HG02981 (cell line): ENCODE measurements at regions not wholly inside any gene's neighbourhood (a gene's known extent, or its start where the extent isn't known, plus 50 kb on each side); places are given as distances from the start of the nearest gene placed in this dataset.

Experiments used
- ATAC-seq: cut with Tn5 transposase; IDR thresholded peaks from one replicate; pipeline ENCODE4 v1.9.1; 2021; ENCODE audit warnings: mild to moderate bottlenecking, moderate library complexity; ENCODE audit not compliant: unreplicated experiment

DNA sequence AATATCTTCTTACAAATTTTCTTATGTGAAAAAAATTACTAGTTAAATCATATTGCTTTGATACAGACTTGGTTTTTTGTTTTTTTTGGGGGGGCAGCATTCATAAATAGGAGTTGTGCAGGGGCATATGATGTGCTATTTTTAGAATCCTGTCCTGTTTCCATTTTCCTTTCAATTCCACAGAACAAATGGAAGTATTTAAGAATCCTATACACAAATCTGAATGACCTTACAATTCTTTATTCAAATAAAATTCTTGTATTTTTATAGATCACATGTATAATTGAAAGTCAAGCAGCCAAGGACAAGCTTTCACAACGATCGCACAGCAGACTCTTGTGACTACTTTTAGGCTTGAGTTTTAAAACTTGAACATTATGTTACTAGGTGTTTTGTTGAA, 523.9 kb downstream of the ANKRD50 start:
- ATAC-seq = no peak

DNA sequence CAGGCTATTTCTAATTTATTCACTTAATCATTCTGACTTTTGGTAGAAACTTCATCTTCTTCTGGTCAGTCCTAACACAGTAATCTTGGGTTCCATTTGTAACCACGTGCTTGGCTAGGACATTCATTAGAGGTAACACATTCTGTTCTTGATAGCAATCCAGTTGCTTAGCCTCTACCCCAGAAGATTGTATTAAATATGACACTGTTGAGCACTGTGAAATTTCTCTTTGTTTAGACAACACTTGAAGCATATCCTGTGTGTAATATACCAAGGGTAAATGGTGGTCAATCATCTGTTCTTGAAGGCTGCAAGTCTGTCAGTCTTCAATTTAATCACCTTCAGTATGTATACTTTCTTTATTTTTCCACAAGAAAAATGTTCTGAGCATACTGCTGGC, 523.0 kb downstream of the ANKRD50 start:
- no peak for ATAC-seq

DNA sequence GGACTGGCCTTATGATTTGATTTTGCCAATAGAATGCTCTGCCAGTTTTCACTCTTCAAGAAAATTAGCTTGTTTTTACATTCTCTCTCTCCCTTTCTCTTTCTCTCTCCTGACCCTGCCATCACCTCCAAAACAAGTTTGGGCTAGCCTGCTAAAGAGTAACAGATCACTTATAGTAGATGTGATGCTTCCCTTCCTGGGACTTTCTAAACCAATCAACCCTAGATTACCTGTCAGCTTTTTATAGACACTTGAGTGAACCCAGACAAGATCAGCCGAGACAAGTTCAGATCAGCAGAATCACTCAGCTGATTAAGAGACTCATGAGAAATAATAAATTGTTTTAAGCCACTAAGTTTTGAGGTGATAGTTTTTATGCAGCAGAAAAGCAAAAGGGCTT, 521.2 kb downstream of the ANKRD50 start:
- no peak for ATAC-seq

DNA sequence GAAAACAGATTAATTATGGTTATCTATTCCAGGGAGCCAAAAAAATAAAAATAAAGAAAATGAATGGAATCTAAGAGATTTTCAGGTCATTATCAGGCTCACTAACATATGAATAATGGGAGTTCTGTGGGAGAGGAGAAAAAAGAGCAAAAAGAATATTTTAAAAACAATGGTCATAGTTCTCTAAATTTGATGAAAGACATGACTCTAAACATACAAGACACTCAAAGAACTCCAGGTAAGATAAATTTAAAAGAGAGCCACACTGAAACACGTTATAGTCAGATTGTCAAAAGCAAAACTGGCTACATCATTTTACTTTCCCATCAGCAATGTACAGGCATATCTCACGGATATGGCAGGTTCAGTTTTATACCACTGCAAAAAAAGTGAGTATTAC, 520.0 kb downstream of the ANKRD50 start:
- no peak for ATAC-seq

DNA sequence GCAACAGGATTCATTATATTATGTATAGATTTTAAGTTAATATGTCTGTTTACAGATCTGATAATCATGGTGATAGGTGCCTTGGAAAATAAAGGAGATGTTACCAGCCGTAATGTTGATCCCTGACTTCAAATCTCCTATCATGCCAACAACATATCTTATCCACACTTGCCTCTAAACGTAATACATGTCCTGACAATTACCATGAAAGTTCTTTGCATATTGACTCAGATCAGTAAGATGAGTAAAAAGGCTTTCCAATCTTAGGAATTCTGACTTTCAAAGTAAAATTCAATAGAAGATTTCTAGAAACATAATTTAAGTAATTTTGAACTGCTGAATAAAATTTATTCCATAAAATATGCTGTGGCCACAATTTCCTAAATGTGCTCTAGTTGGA, 513.3 kb downstream of the ANKRD50 start:
- ATAC-seq = no peak

DNA sequence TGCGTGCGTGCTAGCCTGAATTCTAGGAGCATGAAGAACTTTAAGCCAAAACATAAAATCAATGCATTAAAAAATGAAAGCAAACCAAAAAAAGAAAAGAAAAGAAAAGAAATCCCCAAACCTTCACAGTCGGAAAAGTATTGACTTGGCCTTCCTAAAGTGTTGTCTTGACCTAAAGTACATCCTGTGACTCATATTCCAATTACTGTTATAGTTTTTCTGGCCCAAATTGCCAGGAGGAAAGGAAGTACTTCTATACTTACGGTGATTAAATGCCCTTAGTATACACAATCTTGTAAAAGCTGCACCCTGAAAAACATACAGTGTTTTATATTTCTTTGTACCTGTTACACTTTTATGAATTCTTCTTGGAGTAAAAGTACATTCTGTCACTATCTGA, 512.8 kb downstream of the ANKRD50 start:
- ATAC-seq = no peak

DNA sequence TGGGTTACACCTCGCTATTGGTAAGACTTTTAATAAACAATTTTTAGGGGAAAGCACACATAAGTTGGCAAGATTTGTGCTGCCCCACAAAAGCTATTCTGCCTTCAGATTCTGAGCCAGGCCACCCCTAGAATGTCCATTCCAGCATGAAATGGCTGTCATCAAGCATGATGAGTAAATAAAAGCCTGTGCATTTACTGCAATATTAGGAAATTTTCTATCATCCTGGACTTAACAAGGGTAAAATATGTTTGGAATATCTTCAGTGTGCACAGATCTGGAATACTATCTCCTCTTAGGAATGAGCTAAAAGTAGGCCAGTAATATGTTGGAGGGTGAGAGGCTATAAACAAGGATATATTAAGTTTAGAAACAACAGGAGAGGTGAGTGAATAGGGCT, 510.9 kb downstream of the ANKRD50 start:
- no peak for ATAC-seq

DNA sequence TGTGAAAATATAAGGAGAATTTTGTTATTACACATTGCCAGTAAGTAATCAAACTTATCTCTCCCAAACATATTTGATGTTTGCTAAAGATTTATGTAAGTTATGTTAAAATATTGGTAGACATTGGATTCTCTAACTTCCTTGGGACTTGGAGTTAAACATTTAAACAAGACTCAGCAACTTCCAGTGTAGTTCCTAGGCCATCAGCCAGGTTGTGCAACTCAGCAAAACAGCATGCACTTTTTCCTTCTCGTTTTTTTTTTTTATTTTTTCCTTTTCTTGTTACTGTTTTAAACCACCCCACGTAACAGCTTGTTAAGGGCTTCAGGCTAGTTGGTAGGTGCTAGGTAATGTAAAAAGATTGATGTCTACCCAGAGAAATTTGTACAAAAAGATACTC, 510.4 kb downstream of the ANKRD50 start:
- no peak for ATAC-seq

DNA sequence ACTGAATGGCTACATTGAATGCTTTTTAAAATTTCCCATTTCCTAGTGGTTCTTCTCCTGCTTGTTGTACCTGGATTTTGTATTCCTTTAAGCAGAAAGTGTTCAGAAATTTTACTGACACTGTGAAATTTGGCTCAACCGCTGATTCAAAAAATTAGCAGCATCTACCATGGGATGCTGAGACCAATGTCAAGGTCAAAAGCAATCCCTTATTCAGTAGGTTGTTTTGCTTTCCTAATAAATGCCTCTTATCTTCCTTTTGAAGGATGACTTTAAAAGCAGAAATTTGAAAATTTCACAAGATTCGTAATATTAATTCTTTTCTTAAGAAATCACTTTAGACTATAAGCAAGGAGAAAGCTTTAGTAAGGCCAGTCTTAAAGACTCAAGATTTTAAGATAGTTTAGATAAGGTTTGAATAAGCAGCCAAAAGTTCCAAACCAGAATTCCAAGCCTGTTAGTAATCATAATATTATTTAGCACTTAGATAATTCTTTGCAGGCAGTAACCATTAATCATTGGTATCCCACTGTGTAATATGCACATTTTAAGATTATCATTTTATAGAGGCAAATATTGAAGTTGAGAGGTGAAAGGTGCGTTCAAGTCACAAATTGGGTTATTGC, 508.8 kb downstream of the ANKRD50 start:
- ATAC-seq = no peak

DNA sequence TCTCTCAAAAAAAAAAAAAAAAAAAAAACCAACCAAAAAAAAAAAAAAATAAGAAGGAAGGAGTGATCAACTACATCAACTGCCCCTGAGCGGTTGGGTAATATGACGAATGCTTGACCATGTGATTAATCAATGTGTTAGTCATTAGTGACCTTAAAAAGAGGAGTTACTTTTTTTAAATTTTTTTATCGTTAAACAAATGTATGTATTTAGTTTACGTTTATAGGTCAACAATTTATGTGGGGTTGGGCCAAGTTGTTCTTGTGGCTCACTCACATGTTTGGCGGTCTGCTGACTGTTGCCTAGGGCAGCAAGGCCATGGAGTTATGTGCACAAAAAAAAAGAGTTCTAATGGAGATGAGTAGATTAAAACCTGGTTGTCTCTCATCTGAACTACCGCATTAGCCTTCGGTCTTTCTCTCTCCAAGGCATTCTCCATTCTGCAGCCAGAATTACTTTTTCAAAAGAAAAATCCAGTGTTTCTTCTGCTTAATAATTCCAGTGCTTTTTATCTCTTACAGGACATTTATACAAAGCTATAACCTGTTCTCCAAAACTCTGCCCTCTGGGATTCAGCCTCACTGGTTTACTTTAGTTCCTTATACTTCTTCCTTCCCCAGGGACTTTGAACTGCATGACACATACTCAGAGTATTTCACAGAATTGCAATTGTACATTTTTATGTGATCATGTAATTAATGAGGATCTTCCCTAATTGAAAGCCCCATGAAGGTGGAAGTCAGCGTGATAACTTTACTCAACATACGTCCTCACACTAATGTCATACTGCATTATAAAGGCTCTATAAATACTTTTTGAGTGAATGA, 505.5 kb downstream of the ANKRD50 start:
- no peak for ATAC-seq

DNA sequence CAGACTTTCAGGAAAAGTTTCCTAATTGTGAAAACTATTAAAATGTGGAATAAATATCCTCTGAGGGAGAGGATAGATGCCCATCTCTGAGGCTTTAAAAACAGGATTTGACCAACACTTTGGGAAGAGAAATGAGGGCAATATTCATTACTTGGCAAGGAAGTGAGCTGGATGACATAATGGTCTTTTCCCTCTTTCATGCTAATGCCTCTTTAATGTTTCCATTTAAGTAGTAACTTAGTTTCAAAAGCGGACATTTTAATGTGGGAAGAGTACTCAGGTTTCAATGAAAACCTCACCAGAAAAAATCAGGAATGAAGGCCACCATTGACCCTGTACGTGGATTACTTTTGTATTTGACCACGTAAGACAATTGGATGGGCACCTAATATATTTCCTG, 503.3 kb downstream of the ANKRD50 start:
- ATAC-seq = no peak

DNA sequence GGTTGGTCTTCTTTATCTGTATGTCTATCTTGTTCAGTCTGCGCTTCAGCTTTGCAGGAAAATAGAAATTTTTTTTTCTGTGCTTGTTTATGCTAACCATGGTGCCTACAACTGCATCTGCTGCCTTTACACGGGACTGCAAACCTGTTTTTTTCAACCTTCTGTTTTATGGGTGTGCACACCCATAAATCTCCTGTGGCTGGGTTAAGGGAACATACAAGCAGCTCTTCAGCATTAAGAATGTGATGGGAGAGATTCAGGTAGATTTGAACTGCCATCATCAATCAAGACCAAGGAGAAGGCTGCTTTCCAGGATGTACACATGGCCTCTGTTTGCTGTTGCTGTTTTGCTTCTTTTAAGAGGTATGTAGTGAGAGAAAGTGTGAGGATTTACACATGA, 502.9 kb downstream of the ANKRD50 start:
- ATAC-seq = no peak

DNA sequence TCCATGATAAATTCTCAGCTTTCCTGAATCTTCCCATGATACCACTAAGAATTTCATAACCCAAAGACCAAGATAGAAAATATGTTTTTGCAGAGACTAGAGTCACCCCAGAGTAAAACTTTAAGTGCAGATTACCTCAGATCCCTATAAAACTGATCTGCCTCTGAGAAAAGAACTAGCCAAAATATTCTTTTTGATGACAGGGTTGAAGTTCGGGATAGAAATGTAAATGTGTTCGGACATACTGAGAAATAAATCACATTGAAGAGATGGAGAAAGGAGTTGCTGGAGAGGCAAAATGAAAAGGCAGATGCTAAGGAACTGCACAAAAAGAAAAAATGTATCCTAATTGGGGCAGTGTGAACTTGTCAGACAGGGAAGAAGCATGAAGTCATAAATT, 501.8 kb downstream of the ANKRD50 start:
- ATAC-seq = no peak

DNA sequence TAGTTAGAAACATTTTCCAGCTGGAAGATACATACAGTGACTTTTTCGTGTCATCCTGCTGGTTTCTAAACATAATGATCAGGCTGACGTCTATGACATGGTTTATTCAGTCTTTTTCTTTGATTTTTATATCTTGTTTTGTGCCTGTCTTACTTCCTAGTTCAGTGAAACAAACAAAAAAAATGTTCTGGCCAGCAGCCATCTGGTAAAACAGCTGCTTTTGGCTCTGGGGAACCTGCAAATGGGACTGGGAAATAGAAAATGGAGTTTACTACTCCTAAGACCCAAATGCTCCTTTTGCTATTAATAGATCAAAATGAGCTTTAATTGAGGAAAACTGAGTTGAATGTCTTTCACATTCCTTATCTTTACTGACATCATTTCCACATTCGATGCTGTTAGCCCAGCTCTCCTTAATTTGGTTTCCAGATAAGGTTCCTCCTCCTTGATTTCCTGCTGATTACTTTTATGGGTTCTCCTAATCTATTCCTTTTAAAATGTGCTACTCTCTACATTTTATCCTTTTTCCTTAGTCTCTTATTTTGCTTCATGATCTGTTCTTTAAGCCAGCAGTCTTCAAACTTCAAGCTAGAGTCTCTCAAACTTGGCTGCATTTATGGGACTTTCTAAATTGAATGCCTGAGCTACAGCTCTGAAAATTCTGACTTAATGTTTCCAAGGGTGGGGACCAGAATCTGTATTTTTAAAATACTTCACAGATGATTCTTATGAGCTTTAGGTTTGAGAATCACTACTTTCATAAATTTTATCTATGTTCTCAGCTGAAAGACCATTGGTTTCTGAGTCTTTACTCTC, 499.5 kb downstream of the ANKRD50 start:
- ATAC-seq = no peak

DNA sequence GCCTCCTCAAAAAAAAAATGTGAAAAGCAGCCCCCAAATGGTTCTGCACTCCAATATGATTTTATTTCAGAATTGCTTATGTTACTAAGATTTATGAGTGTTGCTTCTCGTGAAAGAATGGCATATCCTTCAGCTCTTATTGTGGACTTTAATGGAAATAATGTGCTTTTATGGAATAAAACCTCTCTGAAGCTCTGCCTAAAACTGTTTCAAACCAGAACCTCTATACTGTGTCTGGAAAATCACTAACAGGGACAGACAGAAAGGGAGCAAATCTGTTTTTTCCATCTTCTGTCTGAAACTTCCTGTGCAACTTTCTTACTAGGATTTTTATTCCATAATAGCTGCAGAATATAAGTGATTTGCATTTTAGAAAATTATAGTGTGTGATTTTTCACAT, 493.1 kb downstream of the ANKRD50 start:
- no peak for ATAC-seq

DNA sequence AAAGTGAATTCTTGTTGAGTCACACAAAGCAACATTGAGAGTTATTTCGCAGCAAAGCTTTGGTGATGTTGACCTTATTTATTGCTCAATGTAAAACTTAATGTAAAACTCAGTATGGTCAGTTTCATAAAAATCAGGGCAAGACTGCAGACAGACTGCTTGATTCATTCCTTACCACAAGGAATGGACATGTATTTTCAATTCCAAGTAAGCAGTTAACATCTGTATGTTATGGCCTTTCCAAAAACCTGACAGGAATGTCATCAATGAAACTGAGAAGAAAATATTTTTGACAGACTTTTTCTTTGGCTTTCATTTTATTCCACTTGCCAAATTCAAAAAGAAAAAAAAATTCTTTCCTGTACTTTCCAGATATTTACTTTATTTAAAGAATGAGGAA, 488.3 kb downstream of the ANKRD50 start:
- no peak for ATAC-seq

DNA sequence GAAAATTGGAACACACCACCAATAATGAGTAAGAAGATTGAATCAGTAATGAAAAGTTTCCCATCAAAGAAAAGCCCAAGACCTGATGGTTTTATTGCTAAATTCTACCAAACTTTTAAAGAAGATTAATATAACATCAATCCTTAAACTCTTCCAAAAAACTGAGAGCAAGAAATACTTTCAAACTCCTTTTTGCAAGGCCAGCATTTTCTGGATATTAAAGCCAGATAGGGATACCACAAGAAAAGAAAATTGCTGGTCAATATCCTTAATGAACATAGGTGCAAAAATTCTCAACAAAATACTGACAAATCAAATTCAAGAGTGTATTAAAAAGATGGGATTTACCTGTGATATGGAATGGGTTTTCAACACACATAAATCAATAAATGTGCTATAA, 484.6 kb downstream of the ANKRD50 start:
- no peak for ATAC-seq

DNA sequence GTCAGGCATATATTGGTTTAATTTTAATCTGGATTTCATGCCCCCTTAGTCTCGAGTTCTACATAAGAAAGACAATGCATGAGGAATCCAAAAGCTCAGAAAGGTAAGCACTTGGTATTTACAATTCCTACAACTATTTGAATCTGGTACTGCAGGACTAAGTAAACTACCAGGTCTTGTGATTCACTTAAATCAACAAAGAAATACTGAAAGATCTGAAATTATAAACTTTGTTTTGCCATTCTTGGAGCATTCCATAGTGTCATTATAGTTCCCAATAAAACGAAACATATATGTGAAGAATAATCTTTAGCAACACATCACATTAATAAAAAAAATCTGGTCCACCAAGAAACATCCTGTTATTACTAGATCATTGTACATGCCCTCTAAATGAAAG, 482.3 kb downstream of the ANKRD50 start:
- ATAC-seq = no peak

DNA sequence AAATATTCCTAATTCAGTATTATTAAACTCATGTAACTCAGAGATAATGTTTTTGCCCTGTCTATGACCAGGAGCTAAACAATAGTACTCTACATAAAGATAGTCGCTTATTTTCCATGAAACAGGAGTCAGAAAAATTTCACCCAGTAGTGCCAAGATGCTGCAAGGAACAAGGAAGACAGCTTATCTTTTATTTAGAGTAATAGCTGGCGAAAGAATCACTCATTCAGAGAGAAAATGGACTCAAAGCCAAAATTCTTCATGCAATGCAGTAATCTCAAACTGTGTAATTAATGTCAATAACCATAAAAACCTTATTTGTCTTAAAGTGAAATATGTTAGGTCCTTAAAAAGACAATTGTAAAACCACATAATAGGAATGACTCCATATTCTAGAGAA, 477.8 kb downstream of the ANKRD50 start:
- ATAC-seq = no peak

DNA sequence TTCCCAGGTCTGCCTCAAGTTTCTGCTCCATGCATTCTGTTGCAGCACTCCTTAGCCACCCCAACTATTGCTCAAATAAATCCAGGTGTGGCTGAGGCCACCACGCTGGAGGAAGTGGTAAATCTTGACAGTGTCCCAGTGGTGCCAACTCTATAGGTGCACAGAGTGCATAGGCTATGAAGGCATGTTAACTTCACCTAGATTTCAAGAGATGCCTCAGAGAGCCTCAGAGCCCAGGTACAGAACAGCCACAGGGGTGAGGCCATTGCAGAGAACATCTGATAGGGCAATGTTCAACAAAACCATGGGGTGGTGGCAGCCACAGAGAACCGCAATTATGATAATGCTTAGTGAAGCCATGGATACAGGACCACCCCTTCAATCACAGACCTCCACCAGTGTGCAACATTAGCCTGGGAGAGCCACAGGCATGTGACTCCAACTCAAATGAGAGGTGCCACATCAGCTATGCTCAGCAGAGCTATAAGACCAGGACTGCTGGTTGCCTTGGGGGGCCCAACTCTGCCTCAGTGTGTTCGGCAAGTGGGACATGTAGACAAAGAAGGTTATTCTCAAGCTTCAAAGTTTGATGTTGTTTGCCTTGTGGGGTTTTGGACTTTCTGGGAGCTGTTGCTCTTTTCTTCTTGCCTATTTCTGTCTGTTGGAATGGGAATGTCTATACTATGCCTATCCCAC, 468.7 kb downstream of the ANKRD50 start:
- no peak for ATAC-seq

DNA sequence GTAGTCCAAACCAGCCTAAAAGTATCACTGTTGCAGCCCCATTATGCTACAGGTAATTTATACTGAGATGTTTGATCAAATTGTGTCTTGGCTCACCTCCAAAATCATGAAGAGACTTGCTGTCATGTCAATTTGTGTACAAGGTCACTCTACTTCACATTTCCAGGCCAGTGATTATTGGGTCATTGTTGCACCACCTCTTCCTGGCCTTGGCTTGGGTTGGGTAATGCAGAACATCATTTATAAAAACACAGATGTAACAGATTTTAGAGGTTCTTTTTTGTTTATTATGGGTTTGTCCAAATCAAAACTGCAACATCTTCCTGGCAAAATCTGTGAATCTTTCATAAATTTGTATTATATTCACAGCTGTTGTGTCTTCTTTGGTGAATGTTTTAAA, 459.5 kb downstream of the ANKRD50 start:
- no peak for ATAC-seq
